ENCODE measurements at regions not wholly inside any gene's neighbourhood (a gene's known extent, or its start where the extent isn't known, plus 50 kb on each side); places are given as distances from the start of the nearest gene placed in this dataset.

DNA sequence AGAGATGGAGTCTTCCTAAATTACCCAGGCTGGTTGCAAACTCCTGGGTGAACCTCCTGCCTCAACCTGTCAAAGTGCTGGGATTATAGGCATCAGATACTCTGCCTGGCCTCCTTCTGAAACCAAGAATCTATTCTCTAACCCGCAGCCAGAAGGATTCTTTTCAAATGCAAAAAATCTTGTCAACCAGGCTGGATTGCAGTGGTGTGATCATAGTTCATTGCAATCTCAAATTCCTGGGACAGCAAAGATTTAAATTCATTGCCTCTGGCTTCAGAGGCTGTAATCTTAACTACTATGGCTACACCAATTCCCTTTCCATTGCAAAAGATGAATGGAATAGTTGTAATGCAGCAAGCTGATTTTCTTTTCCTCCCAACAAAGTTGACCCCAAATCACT lies 106.3 kb upstream of the TBX3 start:
- ATAC-seq: no peak

DNA sequence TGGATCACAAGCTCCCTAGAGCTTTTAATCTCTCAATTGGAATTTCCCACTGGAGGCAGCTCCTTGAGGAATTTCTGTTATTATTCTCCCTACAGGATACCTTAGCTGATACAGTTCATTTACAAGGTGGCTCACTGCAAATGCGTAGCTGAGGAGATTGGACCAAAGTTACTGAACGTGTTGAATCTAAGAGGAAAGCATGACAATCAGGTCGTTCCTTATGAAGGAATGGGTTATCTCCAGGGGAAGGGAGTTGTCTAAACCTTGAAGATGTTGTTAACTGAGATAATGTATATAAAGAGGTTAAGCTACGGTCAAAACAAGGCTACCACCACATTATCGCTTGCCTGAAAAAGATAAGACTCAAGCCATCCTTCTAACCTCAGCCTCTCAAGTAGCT lies 105.8 kb upstream of the TBX3 start:
- Mint-ChIP-seq H3K27ac (no peak overlapping the region), H3K4me3 (no peak overlapping the region), H3K36me3 (ENCODE audit: low read depth) (no peaks in the 10 kb centered on the region), H3K27me3 (ENCODE audit: low read depth) (no peaks in the 10 kb centered on the region), H3K4me1 (ENCODE audit: low read depth) (no peaks in the 10 kb centered on the region), H3K9me3 (ENCODE audit: insufficient read depth) (no peaks in the 10 kb centered on the region)
- ChIA-PET POLR2A (no interaction called here), CTCF (no interaction called here)
- DNase-seq (no peak), ATAC-seq (no peak)

More for the DNA sequence above, 106.3 kb upstream of the TBX3 start:
- H3K27ac Mint-ChIP-seq: no peak overlapping the region
- no peak overlapping the region for H3K4me3 Mint-ChIP-seq
- ChIA-PET CTCF (no interaction called here), POLR2A (no interaction called here)
- no peaks in the 10 kb centered on the region for H3K4me1 Mint-ChIP-seq (ENCODE audit: low read depth)
- H3K9me3 Mint-ChIP-seq (ENCODE audit: insufficient read depth): no peaks in the 10 kb centered on the region
- DNase-seq: no peak
- no peaks in the 10 kb centered on the region for H3K27me3 Mint-ChIP-seq (ENCODE audit: low read depth)
- H3K36me3 Mint-ChIP-seq (ENCODE audit: low read depth): no peaks in the 10 kb centered on the region

DNA sequence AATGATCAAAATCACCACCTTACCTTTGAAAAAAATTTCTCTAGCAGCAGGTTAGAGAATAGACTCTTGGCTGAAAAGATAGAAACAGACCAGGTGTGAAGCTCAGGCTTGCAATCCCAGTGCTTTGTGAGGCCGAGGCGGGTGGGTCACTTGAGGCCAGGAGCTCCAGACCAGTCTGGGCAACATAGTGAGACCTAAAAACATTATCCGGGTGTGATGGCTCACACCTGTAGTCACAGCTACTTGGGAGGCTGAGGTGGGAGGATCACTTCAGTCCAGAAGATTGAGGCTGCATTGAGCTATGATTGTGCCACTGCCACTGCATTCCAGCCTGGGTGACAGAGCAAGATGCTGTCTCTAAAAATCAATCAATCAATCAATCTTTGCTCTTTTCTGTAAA lies 105.3 kb upstream of the TBX3 start:
- H3K27ac Mint-ChIP-seq: no peak overlapping the region
- no peaks in the 10 kb centered on the region for H3K4me1 Mint-ChIP-seq (ENCODE audit: low read depth)

DNA sequence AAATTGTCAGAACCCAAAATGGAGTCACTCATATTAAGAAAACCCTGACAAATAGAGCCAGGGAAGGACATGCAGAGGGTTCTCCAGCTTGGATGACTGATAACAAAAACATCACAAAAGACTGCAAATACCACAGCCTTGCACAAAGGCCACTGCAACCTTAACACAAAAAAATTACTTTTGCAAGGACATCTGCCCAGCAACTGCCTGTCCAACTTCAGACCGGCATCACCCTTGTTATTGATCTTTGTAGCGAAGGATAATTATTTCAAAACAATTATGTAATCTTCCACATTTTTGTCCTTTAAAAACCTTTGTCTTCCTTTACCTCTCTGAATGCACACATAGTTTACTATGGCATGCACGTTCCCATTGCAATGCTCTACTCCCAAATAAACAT lies 100.6 kb upstream of the TBX3 start:
- H3K36me3 Mint-ChIP-seq (ENCODE audit: low read depth): no peaks in the 10 kb centered on the region
- ChIA-PET CTCF (no interaction called here), POLR2A (no interaction called here)
- no peak for ATAC-seq
- H3K27ac Mint-ChIP-seq: no peak overlapping the region
- DNase-seq: no peak
- no peak overlapping the region for H3K4me3 Mint-ChIP-seq
- no peaks in the 10 kb centered on the region for H3K9me3 Mint-ChIP-seq (ENCODE audit: insufficient read depth)
- H3K4me1 Mint-ChIP-seq (ENCODE audit: low read depth): no peaks in the 10 kb centered on the region
- H3K27me3 Mint-ChIP-seq (ENCODE audit: low read depth): no peaks in the 10 kb centered on the region

More for the DNA sequence above, 105.3 kb upstream of the TBX3 start:
- ChIA-PET CTCF (no interaction called here), POLR2A (no interaction called here)
- no peaks in the 10 kb centered on the region for H3K9me3 Mint-ChIP-seq (ENCODE audit: insufficient read depth)
- no peak for ATAC-seq
- no peak overlapping the region for H3K4me3 Mint-ChIP-seq
- no peak for DNase-seq
- H3K36me3 Mint-ChIP-seq (ENCODE audit: low read depth): no peaks in the 10 kb centered on the region
- no peaks in the 10 kb centered on the region for H3K27me3 Mint-ChIP-seq (ENCODE audit: low read depth)

DNA sequence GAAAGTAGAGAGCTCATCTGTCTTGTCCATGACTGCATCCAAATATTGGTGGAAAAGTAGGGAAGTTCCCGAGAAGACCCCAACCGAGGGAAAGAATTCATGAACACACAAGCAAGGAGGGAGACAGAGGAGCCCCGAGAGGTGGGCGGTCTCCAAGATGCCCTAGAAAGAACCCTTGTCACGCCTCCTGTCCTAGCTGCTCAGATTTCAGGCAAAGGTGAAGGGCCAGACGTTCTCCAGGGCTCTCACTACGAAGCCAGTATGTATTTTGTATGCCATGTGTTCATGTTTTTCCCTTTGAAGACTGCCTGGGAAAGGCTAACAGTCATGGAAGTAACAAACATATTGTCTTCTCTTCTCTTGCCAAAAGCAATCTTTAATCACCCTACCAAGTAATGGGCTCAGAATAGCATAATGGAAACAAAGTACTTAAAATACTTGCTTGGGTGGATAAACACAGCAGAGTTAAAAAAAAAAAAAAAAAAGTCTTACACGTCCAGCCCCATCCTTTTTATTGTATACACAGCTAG lies 99.2 kb upstream of the TBX3 start:
- no peak for DNase-seq
- no peaks in the 10 kb centered on the region for H3K36me3 Mint-ChIP-seq (ENCODE audit: low read depth)
- H3K27me3 Mint-ChIP-seq (ENCODE audit: low read depth): no peaks in the 10 kb centered on the region
- ATAC-seq: no peak
- POLR2A ChIA-PET: no interaction called here
- no peaks in the 10 kb centered on the region for H3K4me1 Mint-ChIP-seq (ENCODE audit: low read depth)
- no peaks in the 10 kb centered on the region for H3K9me3 Mint-ChIP-seq (ENCODE audit: insufficient read depth)
- H3K4me3 Mint-ChIP-seq: no peak overlapping the region
- CTCF ChIA-PET: no interaction called here
- H3K27ac Mint-ChIP-seq: no peak overlapping the region

DNA sequence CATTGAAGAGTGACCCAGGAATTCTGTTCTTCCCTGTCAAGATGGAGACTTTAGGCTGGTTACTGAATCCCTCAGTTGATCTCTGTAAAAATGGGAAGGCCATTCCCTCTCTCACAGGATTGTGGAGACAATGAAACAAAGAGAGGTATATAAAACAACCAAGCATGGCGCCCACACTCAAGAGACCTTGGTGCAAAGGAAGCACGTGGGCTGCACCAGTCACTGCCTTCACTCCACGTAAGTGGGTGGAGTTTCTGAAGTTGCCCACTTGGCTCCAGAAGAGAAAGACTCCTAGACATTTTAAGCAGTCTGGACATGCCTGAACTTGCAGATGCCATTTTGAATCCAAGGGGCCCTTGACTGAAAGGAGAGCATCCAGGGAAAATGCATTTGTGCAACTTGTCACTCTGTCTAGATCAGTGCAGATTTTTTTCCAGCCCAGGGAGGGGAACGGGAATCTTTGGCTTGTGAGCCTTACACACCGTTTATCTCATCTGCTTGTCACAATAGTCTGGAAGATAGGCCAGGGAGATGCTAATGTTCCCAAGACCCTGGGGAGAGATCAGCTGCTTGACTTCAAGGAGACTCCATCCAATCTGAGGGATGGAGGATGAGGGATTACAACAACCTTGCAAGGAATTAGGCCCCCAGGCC lies 96.9 kb upstream of the TBX3 start:
- no peak overlapping the region for H3K4me3 Mint-ChIP-seq
- H3K4me1 Mint-ChIP-seq (ENCODE audit: low read depth): no peaks in the 10 kb centered on the region
- DNase-seq (no peak), ATAC-seq (no peak)
- no peak overlapping the region for H3K27ac Mint-ChIP-seq
- CTCF ChIA-PET: no interaction called here
- H3K27me3 Mint-ChIP-seq (ENCODE audit: low read depth): no peaks in the 10 kb centered on the region
- no peaks in the 10 kb centered on the region for H3K36me3 Mint-ChIP-seq (ENCODE audit: low read depth)
- no peaks in the 10 kb centered on the region for H3K9me3 Mint-ChIP-seq (ENCODE audit: insufficient read depth)
- POLR2A ChIA-PET: no interaction called here

DNA sequence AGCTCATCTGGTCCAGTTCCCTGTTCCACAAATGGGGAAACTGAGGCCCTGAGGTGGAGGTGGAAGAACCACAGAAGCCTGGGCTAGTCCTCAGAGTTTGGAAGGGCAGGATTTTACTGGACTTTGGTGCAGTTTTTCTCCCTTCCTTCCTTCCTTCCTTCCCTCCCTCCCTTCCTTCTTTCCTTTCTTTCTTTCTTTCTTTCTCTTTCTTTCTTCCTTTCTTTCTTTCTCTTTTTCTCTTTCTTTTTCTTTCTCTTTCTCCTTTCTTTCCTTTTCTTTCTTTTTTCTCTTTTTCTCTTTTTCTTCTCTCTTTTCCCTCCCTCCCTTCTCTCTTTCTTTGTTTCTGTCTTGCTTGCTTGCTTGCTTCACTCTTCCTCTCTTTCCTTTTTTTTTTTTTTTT lies 95.7 kb upstream of the TBX3 start:
- H3K27ac Mint-ChIP-seq: no peak overlapping the region
- no peak overlapping the region for H3K4me3 Mint-ChIP-seq
- ChIA-PET POLR2A (no interaction called here), CTCF (no interaction called here)
- H3K27me3 Mint-ChIP-seq (ENCODE audit: low read depth): no peaks in the 10 kb centered on the region
- no peak for DNase-seq
- ATAC-seq: no peak
- H3K36me3 Mint-ChIP-seq (ENCODE audit: low read depth): no peaks in the 10 kb centered on the region
- H3K4me1 Mint-ChIP-seq (ENCODE audit: low read depth): no peaks in the 10 kb centered on the region
- H3K9me3 Mint-ChIP-seq (ENCODE audit: insufficient read depth): no peaks in the 10 kb centered on the region

DNA sequence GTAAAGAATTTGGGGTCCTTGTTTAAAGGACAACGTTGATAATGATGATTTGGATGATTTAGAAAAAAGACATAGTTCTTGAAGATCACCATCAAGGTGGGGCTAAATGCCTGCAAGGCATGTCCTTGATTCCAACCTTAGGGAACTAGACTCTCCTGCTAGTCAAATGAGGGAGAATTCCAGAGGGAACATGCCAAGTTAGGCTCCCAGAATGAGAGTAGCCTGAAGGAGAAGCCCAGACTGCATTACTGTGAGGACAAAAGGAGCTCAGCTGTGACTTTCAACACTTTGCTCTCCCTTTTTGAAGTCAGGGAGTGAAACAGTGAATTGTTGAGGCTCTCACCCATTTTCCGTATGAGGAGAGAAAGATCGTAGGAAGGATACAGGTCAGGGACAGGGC lies 95.2 kb upstream of the TBX3 start:
- Mint-ChIP-seq H3K4me1 (ENCODE audit: low read depth) (no peaks in the 10 kb centered on the region), H3K27me3 (ENCODE audit: low read depth) (no peaks in the 10 kb centered on the region), H3K9me3 (ENCODE audit: insufficient read depth) (no peaks in the 10 kb centered on the region), H3K27ac (no peak overlapping the region), H3K4me3 (no peak overlapping the region), H3K36me3 (ENCODE audit: low read depth) (no peaks in the 10 kb centered on the region)
- ChIA-PET CTCF (no interaction called here), POLR2A (no interaction called here)
- ATAC-seq (no peak), DNase-seq (no peak)

DNA sequence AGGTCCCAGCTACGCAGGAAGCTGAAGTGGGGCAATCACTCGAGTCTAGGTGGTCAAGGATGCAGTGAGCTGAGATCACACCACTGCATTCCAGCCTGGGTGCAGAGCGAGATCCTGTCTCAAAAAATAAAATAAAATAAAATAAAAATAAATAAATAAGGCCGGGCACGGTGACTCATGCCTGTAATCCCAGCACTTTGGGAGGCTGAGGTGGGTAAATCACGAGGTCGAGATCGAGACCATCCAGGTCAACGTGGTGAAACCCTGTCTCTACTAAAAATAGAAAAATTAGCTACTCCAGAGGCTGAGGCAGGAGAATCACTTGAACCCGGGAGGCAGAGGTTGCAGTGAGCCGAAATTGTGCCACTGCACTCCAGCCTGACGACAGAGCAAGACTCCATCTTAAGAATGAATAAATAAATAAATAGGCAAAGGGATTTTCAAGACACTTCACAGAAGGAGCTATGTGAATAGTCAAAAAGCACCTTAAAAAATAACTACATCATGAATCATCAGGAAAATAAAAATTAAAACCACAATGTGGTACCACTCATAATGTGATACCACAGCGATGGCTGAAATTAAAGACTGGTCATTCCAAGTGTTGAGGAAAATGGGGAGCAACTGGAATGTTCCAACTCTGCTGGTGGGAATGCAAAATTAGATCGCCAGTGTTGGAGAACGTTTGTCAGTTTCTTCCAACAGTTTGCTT lies 92.9 kb upstream of the TBX3 start:
- no peak for ATAC-seq
- no peak overlapping the region for H3K27ac Mint-ChIP-seq
- H3K9me3 Mint-ChIP-seq (ENCODE audit: insufficient read depth): no peaks in the 10 kb centered on the region
- CTCF ChIA-PET: no interaction called here
- no peak for DNase-seq
- no peak overlapping the region for H3K4me3 Mint-ChIP-seq
- no peaks in the 10 kb centered on the region for H3K36me3 Mint-ChIP-seq (ENCODE audit: low read depth)
- no peaks in the 10 kb centered on the region for H3K4me1 Mint-ChIP-seq (ENCODE audit: low read depth)
- H3K27me3 Mint-ChIP-seq (ENCODE audit: low read depth): no peaks in the 10 kb centered on the region
- POLR2A ChIA-PET: no interaction called here

DNA sequence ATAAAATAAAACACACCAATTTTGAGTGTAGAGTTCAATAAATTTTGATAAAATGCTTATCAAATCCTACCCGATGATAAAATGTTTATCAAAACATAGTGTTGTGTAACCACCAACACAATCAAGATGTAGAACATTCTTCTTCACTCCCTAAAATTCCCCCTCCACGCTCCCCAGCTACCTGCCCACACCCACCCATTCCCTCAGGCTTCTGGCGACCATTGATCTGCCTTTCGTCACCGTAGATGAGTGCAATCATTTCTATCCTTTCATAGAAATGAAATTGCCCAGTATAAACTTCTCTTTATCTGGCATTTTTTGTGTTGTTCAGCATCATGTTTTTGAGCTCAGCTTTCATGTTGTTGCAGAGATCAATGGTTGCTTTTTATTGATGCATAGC lies 90.7 kb upstream of the TBX3 start:
- no peak for ATAC-seq
- POLR2A ChIA-PET: no interaction called here
- no peak overlapping the region for H3K27ac Mint-ChIP-seq
- no peaks in the 10 kb centered on the region for H3K36me3 Mint-ChIP-seq (ENCODE audit: low read depth)
- H3K27me3 Mint-ChIP-seq (ENCODE audit: low read depth): no peaks in the 10 kb centered on the region
- H3K9me3 Mint-ChIP-seq (ENCODE audit: insufficient read depth): no peaks in the 10 kb centered on the region
- no peak for DNase-seq
- no peaks in the 10 kb centered on the region for H3K4me1 Mint-ChIP-seq (ENCODE audit: low read depth)
- CTCF ChIA-PET: no interaction called here
- no peak overlapping the region for H3K4me3 Mint-ChIP-seq

DNA sequence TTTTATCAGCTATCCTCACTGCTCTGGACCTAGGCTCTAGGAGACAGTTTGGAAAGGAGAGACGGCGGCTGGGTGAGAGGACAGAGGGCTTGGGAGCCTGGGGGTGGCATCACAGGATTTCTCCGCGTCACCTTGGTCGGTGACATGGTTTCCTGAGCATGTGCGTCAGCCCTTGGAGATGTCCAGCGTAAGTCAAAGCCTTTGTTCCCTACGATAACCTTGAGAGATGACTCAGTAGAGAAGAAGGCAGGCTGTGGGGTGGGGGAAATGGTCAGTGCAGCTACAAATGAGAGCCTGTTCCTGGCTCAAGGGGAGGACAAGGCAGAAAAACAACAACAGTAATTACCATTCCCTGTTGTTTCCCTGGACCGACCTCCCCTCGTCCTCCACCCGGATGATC lies 90.2 kb upstream of the TBX3 start:
- DNase-seq (no peak), ATAC-seq (no peak)
- no peak overlapping the region for H3K27ac Mint-ChIP-seq
- H3K4me3 Mint-ChIP-seq: no peak overlapping the region
- CTCF ChIA-PET: no interaction called here
- H3K9me3 Mint-ChIP-seq (ENCODE audit: insufficient read depth): no peaks in the 10 kb centered on the region
- H3K4me1 Mint-ChIP-seq (ENCODE audit: low read depth): no peaks in the 10 kb centered on the region
- no peaks in the 10 kb centered on the region for H3K36me3 Mint-ChIP-seq (ENCODE audit: low read depth)
- H3K27me3 Mint-ChIP-seq (ENCODE audit: low read depth): no peaks in the 10 kb centered on the region
- POLR2A ChIA-PET: no interaction called here

DNA sequence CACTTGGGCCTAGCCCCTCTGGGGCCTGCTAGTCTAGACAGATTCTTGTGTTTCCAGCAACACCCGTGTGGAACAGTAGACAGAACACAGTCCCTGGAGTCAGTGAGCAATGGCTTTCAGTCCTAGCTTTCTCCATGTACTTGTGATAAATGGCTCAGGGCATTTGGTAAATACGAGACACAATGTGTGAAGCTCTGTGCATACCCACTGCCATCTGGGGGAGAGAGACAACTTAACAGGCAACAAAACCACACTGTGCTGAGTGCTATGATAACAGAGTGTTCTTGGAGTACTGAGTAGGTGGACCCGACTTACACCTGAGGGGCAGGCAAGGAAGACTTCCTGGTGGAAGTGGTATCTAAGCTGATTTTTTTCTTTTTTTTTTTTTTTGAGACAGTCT lies 86.3 kb upstream of the TBX3 start:
- POLR2A ChIA-PET: no interaction called here
- ATAC-seq: no peak

DNA sequence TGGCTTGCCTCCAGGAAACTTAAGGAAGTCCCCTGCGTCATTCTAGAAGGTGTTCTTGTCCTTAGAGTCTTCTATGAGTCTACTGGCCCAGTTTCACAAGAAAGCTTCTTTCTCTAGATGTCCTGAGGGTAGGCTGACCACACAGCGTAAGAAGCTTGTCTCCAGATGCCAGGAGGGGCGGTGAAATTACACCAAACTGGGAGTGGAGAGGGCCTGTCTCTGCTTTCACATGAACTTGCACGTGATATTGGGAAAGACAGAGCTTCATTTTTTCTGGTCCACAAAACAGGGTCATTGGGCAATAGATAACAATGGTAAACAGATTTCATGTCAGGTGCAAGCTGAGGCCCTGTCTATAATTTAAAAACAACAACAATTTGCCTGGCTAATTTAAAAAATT lies 85.7 kb upstream of the TBX3 start:
- no peaks in the 10 kb centered on the region for H3K27me3 Mint-ChIP-seq (ENCODE audit: low read depth)
- H3K4me3 Mint-ChIP-seq: no peak overlapping the region
- H3K9me3 Mint-ChIP-seq (ENCODE audit: insufficient read depth): no peaks in the 10 kb centered on the region
- CTCF ChIA-PET: no interaction called here
- no peak for DNase-seq
- H3K4me1 Mint-ChIP-seq (ENCODE audit: low read depth): no peaks in the 10 kb centered on the region
- no peaks in the 10 kb centered on the region for H3K36me3 Mint-ChIP-seq (ENCODE audit: low read depth)
- POLR2A ChIA-PET: no interaction called here
- ATAC-seq: no peak
- H3K27ac Mint-ChIP-seq: no peak overlapping the region

More for the DNA sequence above, 86.3 kb upstream of the TBX3 start:
- H3K4me3 Mint-ChIP-seq: no peak overlapping the region
- no peak for DNase-seq
- no peak overlapping the region for H3K27ac Mint-ChIP-seq
- CTCF ChIA-PET: no interaction called here
- H3K27me3 Mint-ChIP-seq (ENCODE audit: low read depth): no peaks in the 10 kb centered on the region
- no peaks in the 10 kb centered on the region for H3K9me3 Mint-ChIP-seq (ENCODE audit: insufficient read depth)
- H3K4me1 Mint-ChIP-seq (ENCODE audit: low read depth): no peaks in the 10 kb centered on the region
- no peaks in the 10 kb centered on the region for H3K36me3 Mint-ChIP-seq (ENCODE audit: low read depth)
